Activated CD4-positive, alpha-beta T cell treated with anti-CD3 and anti-CD28 coated beads, Interleukin-2, amount 10 ng/mL, durations not matched to agents 24 days and 14 days (primary cell): ENCODE measurements at regions not wholly inside any gene's neighbourhood (a gene's known extent, or its start where the extent isn't known, plus 50 kb on each side); places are given as distances from the start of the nearest gene placed in this dataset.

ENCODE experiments used
- DNase-seq: peaks from one replicate; pipeline ENCODE4 v3.0.0; 2022
- H3K27ac Mint-ChIP-seq: one replicate; pipeline ENCODE4 v1.8.0; 2022; ENCODE audit warnings: mild to moderate bottlenecking, mixed read lengths
- H3K27me3 Mint-ChIP-seq: one replicate; pipeline ENCODE4 v1.8.0; 2022; ENCODE audit warnings: mixed read lengths
- H3K36me3 Mint-ChIP-seq: one replicate; pipeline ENCODE4 v1.8.0; 2022; ENCODE audit warnings: low read depth, mild to moderate bottlenecking, mixed read lengths
- H3K4me1 Mint-ChIP-seq: one replicate; pipeline ENCODE4 v1.8.0; 2021; ENCODE audit warnings: mixed read lengths
- H3K4me3 Mint-ChIP-seq: one replicate; pipeline ENCODE4 v1.8.0; 2022; ENCODE audit warnings: mild to moderate bottlenecking, moderate library complexity, mixed read lengths
- H3K9me3 Mint-ChIP-seq: one replicate; pipeline ENCODE4 v1.8.0; 2021; ENCODE audit warnings: mixed read lengths
- intact Hi-C: fragments of 100-400 bp; cut with micrococcal nuclease; formaldehyde crosslinking; loops from one replicate; pipeline ENCODE4 v1.15.1; 2023

GRCh38 chr2:238973038-238973739 is 125.3 kb downstream of the TWIST2 start:
- peaks cover 12% of the 10 kb centered on the region for H3K27me3 Mint-ChIP-seq
- H3K27ac Mint-ChIP-seq: no peak overlapping the region
- H3K4me3 Mint-ChIP-seq: no peak overlapping the region
- no peaks in the 10 kb centered on the region for H3K4me1 Mint-ChIP-seq
- no peak for DNase-seq
- intact Hi-C loops: no loop called here
- H3K36me3 Mint-ChIP-seq: no peaks in the 10 kb centered on the region
- peaks cover 11% of the 10 kb centered on the region for H3K9me3 Mint-ChIP-seq

- H3K36me3 Mint-ChIP-seq: no peaks in the 10 kb centered on the region
- intact Hi-C loops: no loop called here
- peaks cover 14% of the 10 kb centered on the region for H3K27me3 Mint-ChIP-seq
- no peak overlapping the region for H3K27ac Mint-ChIP-seq
- H3K4me1 Mint-ChIP-seq: no peaks in the 10 kb centered on the region
- no peak for DNase-seq
- H3K4me3 Mint-ChIP-seq: no peak overlapping the region
- peaks cover 11% of the 10 kb centered on the region for H3K9me3 Mint-ChIP-seq
Observed at GRCh38 chr2:238974081-238974480, 126.2 kb downstream of the TWIST2 start.

- H3K36me3 Mint-ChIP-seq: no peaks in the 10 kb centered on the region
- peaks cover 14% of the 10 kb centered on the region for H3K27me3 Mint-ChIP-seq
- H3K27ac Mint-ChIP-seq: no peak overlapping the region
Observed at GRCh38 chr2:238974501-238975166, 126.7 kb downstream of the TWIST2 start.

GRCh38 chr2:238975408-238975807 is 127.5 kb downstream of the TWIST2 start:
- Mint-ChIP-seq H3K4me1 (no peaks in the 10 kb centered on the region), H3K27ac (no peak overlapping the region), H3K9me3 (peaks cover 11% of the 10 kb centered on the region), H3K36me3 (no peaks in the 10 kb centered on the region), H3K4me3 (no peak overlapping the region), H3K27me3 (peaks cover 14% of the 10 kb centered on the region)
- intact Hi-C loops: no loop called here
- DNase-seq: no peak

More at GRCh38 chr2:238974501-238975166, 126.7 kb downstream of the TWIST2 start:
- Mint-ChIP-seq H3K4me3 (no peak overlapping the region), H3K4me1 (no peaks in the 10 kb centered on the region), H3K9me3 (peaks cover 11% of the 10 kb centered on the region)
- intact Hi-C loops: no loop called here
- DNase-seq: no peak

GRCh38 chr2:238978497-238978896 is 130.6 kb downstream of the TWIST2 start:
- Mint-ChIP-seq H3K36me3 (no peaks in the 10 kb centered on the region), H3K27ac (no peak overlapping the region), H3K27me3 (peaks cover 15% of the 10 kb centered on the region), H3K4me3 (no peak overlapping the region), H3K9me3 (peaks cover 11% of the 10 kb centered on the region), H3K4me1 (no peaks in the 10 kb centered on the region)
- DNase-seq: no peak
- intact Hi-C loops: no loop called here

- Mint-ChIP-seq H3K36me3 (no peaks in the 10 kb centered on the region), H3K27ac (no peak overlapping the region), H3K27me3 (peaks cover 15% of the 10 kb centered on the region), H3K9me3 (peaks cover 11% of the 10 kb centered on the region), H3K4me3 (no peak overlapping the region), H3K4me1 (no peaks in the 10 kb centered on the region)
- DNase-seq: no peak
- intact Hi-C loops: no loop called here
Observed at GRCh38 chr2:238979636-238980035, 131.8 kb downstream of the TWIST2 start.

- Mint-ChIP-seq H3K27ac (no peak overlapping the region), H3K27me3 (peaks cover 2% of the 10 kb centered on the region), H3K4me3 (no peak overlapping the region), H3K9me3 (no peaks in the 10 kb centered on the region), H3K4me1 (no peaks in the 10 kb centered on the region), H3K36me3 (no peaks in the 10 kb centered on the region)
- no peak for DNase-seq
- intact Hi-C loops: no loop called here
Observed at GRCh38 chr2:238985041-238985729, 137.3 kb downstream of the TWIST2 start.

GRCh38 chr2:238985931-238986446 is 138.1 kb downstream of the TWIST2 start:
- intact Hi-C loops: no loop called here
- Mint-ChIP-seq H3K36me3 (no peaks in the 10 kb centered on the region), H3K27me3 (peaks cover 2% of the 10 kb centered on the region), H3K4me1 (no peaks in the 10 kb centered on the region), H3K4me3 (no peak overlapping the region), H3K27ac (no peak overlapping the region), H3K9me3 (no peaks in the 10 kb centered on the region)
- DNase-seq: no peak

GRCh38 chr2:238986491-238987351 is 138.8 kb downstream of the TWIST2 start:
- H3K27me3 Mint-ChIP-seq: peaks cover 2% of the 10 kb centered on the region
- H3K4me1 Mint-ChIP-seq: no peaks in the 10 kb centered on the region
- DNase-seq: no peak

GRCh38 chr2:238987352-238987981 is 139.6 kb downstream of the TWIST2 start:
- DNase-seq: no peak
- intact Hi-C loops: no loop called here
- no peaks in the 10 kb centered on the region for H3K36me3 Mint-ChIP-seq
- H3K4me3 Mint-ChIP-seq: no peak overlapping the region
- no peak overlapping the region for H3K27ac Mint-ChIP-seq
- peaks cover 2% of the 10 kb centered on the region for H3K27me3 Mint-ChIP-seq
- H3K4me1 Mint-ChIP-seq: no peaks in the 10 kb centered on the region
- no peaks in the 10 kb centered on the region for H3K9me3 Mint-ChIP-seq

More at GRCh38 chr2:238986491-238987351, 138.8 kb downstream of the TWIST2 start:
- Mint-ChIP-seq H3K36me3 (no peaks in the 10 kb centered on the region), H3K9me3 (no peaks in the 10 kb centered on the region), H3K4me3 (no peak overlapping the region), H3K27ac (no peak overlapping the region)
- intact Hi-C loops: no loop called here

- Mint-ChIP-seq H3K4me1 (no peaks in the 10 kb centered on the region), H3K4me3 (no peak overlapping the region), H3K27ac (no peak overlapping the region), H3K27me3 (no peaks in the 10 kb centered on the region), H3K9me3 (no peaks in the 10 kb centered on the region), H3K36me3 (no peaks in the 10 kb centered on the region)
- no peak for DNase-seq
- intact Hi-C loops: no loop called here
Observed at GRCh38 chr2:238988105-238988504, 140.2 kb downstream of the TWIST2 start.

- no peak for DNase-seq
- Mint-ChIP-seq H3K4me1 (no peaks in the 10 kb centered on the region), H3K4me3 (no peak overlapping the region), H3K27me3 (no peaks in the 10 kb centered on the region), H3K27ac (no peak overlapping the region), H3K9me3 (no peaks in the 10 kb centered on the region), H3K36me3 (no peaks in the 10 kb centered on the region)
- intact Hi-C loops: no loop called here
Observed at GRCh38 chr2:238988752-238989151, 140.9 kb downstream of the TWIST2 start.

GRCh38 chr2:238989484-238989883 is 141.6 kb downstream of the TWIST2 start:
- Mint-ChIP-seq H3K27me3 (peaks cover 4% of the 10 kb centered on the region), H3K4me3 (no peak overlapping the region), H3K4me1 (no peaks in the 10 kb centered on the region), H3K9me3 (no peaks in the 10 kb centered on the region), H3K36me3 (no peaks in the 10 kb centered on the region), H3K27ac (no peak overlapping the region)
- DNase-seq: no peak
- intact Hi-C loops: no loop called here
